GM12865 (cell line): ENCODE measurements at regions not wholly inside any gene's neighbourhood (a gene's known extent, or its start where the extent isn't known, plus 50 kb on each side); places are given as distances from the start of the nearest gene placed in this dataset.

ENCODE experiments used
- DNase-seq: peaks from one replicate; pipeline ENCODE4 v3.0.0; 2010; ENCODE audit warnings: low read depth
- H3K4me3 ChIP-seq: 2 replicates; pipeline ENCODE4 v1.5.1; 2011; ENCODE audit warnings: mild to moderate bottlenecking, low read depth, low read length, control low read depth
- CTCF ChIP-seq: IDR thresholded peaks from 2 replicates; pipeline ENCODE4 v1.5.1; 2011; ENCODE audit warnings: low read length, control low read depth, low read depth, inconsistent platforms; ENCODE audit not compliant: insufficient read depth; ENCODE audit errors: missing control alignments

GRCh38 chr5:1685066-1685465 is 114.6 kb downstream of the MRPL36 start:
- no peak for DNase-seq
- no peak overlapping the region for H3K4me3 ChIP-seq
- no peak for TF ChIP-seq CTCF

- DNase-seq: no peak
- no peak overlapping the region for H3K4me3 ChIP-seq
- TF ChIP-seq CTCF: no peak
Observed at GRCh38 chr5:1681955-1682354, 117.7 kb downstream of the MRPL36 start.

- TF ChIP-seq CTCF: no peak
- DNase-seq: no peak
- no peak overlapping the region for H3K4me3 ChIP-seq
Observed at GRCh38 chr5:1673042-1673677, 126.5 kb downstream of the MRPL36 start.

- TF ChIP-seq CTCF: no peak
- no peak for DNase-seq
- no peak overlapping the region for H3K4me3 ChIP-seq
Observed at GRCh38 chr5:1672396-1672795, 127.2 kb downstream of the MRPL36 start.

- no peak for DNase-seq
Observed at GRCh38 chr5:1671351-1671750, 128.3 kb downstream of the MRPL36 start.

GRCh38 chr5:1670351-1670750 is 129.3 kb downstream of the MRPL36 start:
- TF ChIP-seq CTCF: no peak
- no peak overlapping the region for H3K4me3 ChIP-seq
- no peak for DNase-seq

More at GRCh38 chr5:1671351-1671750, 128.3 kb downstream of the MRPL36 start:
- TF ChIP-seq CTCF: no peak
- no peak overlapping the region for H3K4me3 ChIP-seq

GRCh38 chr5:1669276-1670155 is 130.1 kb downstream of the MRPL36 start:
- no peak for DNase-seq
- TF ChIP-seq CTCF: no peak

More at GRCh38 chr5:1669276-1670155, 130.1 kb downstream of the MRPL36 start:
- no peak overlapping the region for H3K4me3 ChIP-seq
